ENCODE measurements at regions not wholly inside any gene's neighbourhood (a gene's known extent, or its start where the extent isn't known, plus 50 kb on each side); places are given as distances from the start of the nearest gene placed in this dataset.

GRCh38 chr4:31189938-31190337 is 469.8 kb downstream of the PCDH7 start:
- Histone ChIP-seq H3K4me1 (ENCODE audit: control insufficient read depth, insufficient read depth, low read length) (no peaks in the 10 kb centered on the region), H3K27ac (ENCODE audit: low read length) (no peak overlapping the region), H3K36me3 (ENCODE audit: control insufficient read depth, insufficient read depth, low read length) (no peaks in the 10 kb centered on the region), H3K9me3 (ENCODE audit: control insufficient read depth, insufficient read depth, low read length) (peaks cover 2% of the 10 kb centered on the region), H3K4me3 (ENCODE audit: low read length) (no peak overlapping the region), H3K27me3 (ENCODE audit: control insufficient read depth, insufficient read depth, low read length) (no peaks in the 10 kb centered on the region)
- H3K4me1 Mint-ChIP-seq, result no peaks in the 10 kb centered on the region
- no peak overlapping the region for H3K27ac Mint-ChIP-seq
- no peak overlapping the region for H3K4me3 Mint-ChIP-seq
- no peaks in the 10 kb centered on the region for H3K27me3 Mint-ChIP-seq (ENCODE audit: low read depth in 2 of 2)
- TF ChIP-seq CTCF (IDR thresholded peaks at IDR 0.05), result no peak
- ATAC-seq, result no peak
- H3K36me3 Mint-ChIP-seq, result peaks cover 8% of the 10 kb centered on the region
- no peak for DNase-seq
- intact Hi-C loops (cut with micrococcal nuclease), result no loop called here
- peaks cover 9 to 22% of the 10 kb centered on the region in 2 donors for H3K9me3 Mint-ChIP-seq
- no CpG with 5 or more reads among the region's 1 CpG for WGBS (ENCODE audit: insufficient coverage)

GRCh38 chr4:31190671-31191070 is 470.5 kb downstream of the PCDH7 start:
- H3K9me3 Mint-ChIP-seq, result peaks cover 6 to 19% of the 10 kb centered on the region in 2 donors
- no peak overlapping the region for H3K4me3 Mint-ChIP-seq
- Histone ChIP-seq H3K27ac (ENCODE audit: low read length) (no peak overlapping the region), H3K27me3 (ENCODE audit: control insufficient read depth, insufficient read depth, low read length) (no peaks in the 10 kb centered on the region), H3K36me3 (ENCODE audit: control insufficient read depth, insufficient read depth, low read length) (no peaks in the 10 kb centered on the region), H3K9me3 (ENCODE audit: control insufficient read depth, insufficient read depth, low read length) (peaks cover 2% of the 10 kb centered on the region), H3K4me3 (ENCODE audit: low read length) (no peak overlapping the region), H3K4me1 (ENCODE audit: control insufficient read depth, insufficient read depth, low read length) (no peaks in the 10 kb centered on the region)
- no peak for TF ChIP-seq CTCF (IDR thresholded peaks at IDR 0.05)
- DNase-seq, result no peak
- no peak for ATAC-seq
- no peaks in the 10 kb centered on the region for H3K4me1 Mint-ChIP-seq
- intact Hi-C loops (cut with micrococcal nuclease), result no loop called here
- H3K27me3 Mint-ChIP-seq (ENCODE audit: low read depth in 2 of 2), result no peaks in the 10 kb centered on the region
- H3K27ac Mint-ChIP-seq, result no peak overlapping the region
- peaks cover 8% of the 10 kb centered on the region for H3K36me3 Mint-ChIP-seq

- peaks cover 8% of the 10 kb centered on the region for H3K36me3 Mint-ChIP-seq
- no peaks in the 10 kb centered on the region for H3K4me1 ChIP-seq (ENCODE audit: control insufficient read depth, insufficient read depth, low read length)
- ATAC-seq, result no peak
- no peak overlapping the region for H3K27ac ChIP-seq (ENCODE audit: low read length)
- H3K9me3 Mint-ChIP-seq, result peaks cover 4 to 22% of the 10 kb centered on the region in 2 donors
- 87% methylated on average over 2 of the region's 2 CpGs for WGBS (ENCODE audit: insufficient coverage)
- TF ChIP-seq CTCF (IDR thresholded peaks at IDR 0.05), result no peak
- H3K9me3 ChIP-seq (ENCODE audit: control insufficient read depth, insufficient read depth, low read length), result peaks cover 2% of the 10 kb centered on the region
- no peaks in the 10 kb centered on the region for H3K27me3 Mint-ChIP-seq (ENCODE audit: low read depth in 2 of 2)
- no peak overlapping the region for H3K4me3 ChIP-seq (ENCODE audit: low read length)
- H3K36me3 ChIP-seq (ENCODE audit: control insufficient read depth, insufficient read depth, low read length), result no peaks in the 10 kb centered on the region
- H3K27me3 ChIP-seq (ENCODE audit: control insufficient read depth, insufficient read depth, low read length), result no peaks in the 10 kb centered on the region
- no peak for DNase-seq
- H3K4me3 Mint-ChIP-seq, result no peak overlapping the region
- no peaks in the 10 kb centered on the region for H3K4me1 Mint-ChIP-seq
- H3K27ac Mint-ChIP-seq, result no peak overlapping the region
- intact Hi-C loops (cut with micrococcal nuclease), result no loop called here
These were observed 472.2 kb downstream of the PCDH7 start for GRCh38 chr4:31192341-31192740.

- ATAC-seq, result no peak
- Histone ChIP-seq H3K36me3 (ENCODE audit: control insufficient read depth, insufficient read depth, low read length) (no peaks in the 10 kb centered on the region), H3K27me3 (ENCODE audit: control insufficient read depth, insufficient read depth, low read length) (no peaks in the 10 kb centered on the region), H3K27ac (ENCODE audit: low read length) (no peak overlapping the region), H3K4me3 (ENCODE audit: low read length) (no peak overlapping the region), H3K4me1 (ENCODE audit: control insufficient read depth, insufficient read depth, low read length) (no peaks in the 10 kb centered on the region), H3K9me3 (ENCODE audit: control insufficient read depth, insufficient read depth, low read length) (peaks cover 2% of the 10 kb centered on the region)
- Mint-ChIP-seq H3K27ac (no peak overlapping the region), H3K4me1 (no peaks in the 10 kb centered on the region), H3K4me3 (no peak overlapping the region), H3K27me3 (ENCODE audit: low read depth in 2 of 2) (no peaks in the 10 kb centered on the region), H3K36me3 (peaks cover 8% of the 10 kb centered on the region), H3K9me3 (peaks cover 4 to 17% of the 10 kb centered on the region in 2 donors)
- intact Hi-C loops (cut with micrococcal nuclease), result no loop called here
- no peak for TF ChIP-seq CTCF (IDR thresholded peaks at IDR 0.05)
- no CpG with 5 or more reads among the region's 1 CpG for WGBS (ENCODE audit: insufficient coverage)
- DNase-seq, result no peak
These were observed 473.4 kb downstream of the PCDH7 start for GRCh38 chr4:31193521-31193920.

All from natural killer cell (primary cell).